ENCODE measurements at regions not wholly inside any gene's neighbourhood (a gene's known extent, or its start where the extent isn't known, plus 50 kb on each side); places are given as distances from the start of the nearest gene placed in this dataset.

DNA sequence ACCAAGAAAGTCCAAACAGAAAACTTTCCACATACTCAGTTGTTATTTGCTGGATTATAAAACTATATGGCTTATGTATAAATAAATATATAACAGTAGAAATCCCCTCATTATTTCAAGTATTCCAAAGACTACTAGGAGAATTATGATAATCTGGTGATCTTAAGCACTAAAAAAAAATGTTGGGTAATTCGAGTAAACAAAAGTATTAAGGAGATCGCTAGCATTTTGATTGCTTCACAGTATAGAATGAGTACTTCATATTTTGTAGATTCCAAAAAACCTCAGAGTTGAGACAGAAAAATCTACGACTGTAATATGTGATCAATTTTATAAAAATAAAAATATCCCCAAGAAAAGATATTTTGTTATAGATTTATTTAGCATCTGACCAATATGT lies 236.4 kb upstream of the TENT5A start:
- TF ChIP-seq, protein P1, sequence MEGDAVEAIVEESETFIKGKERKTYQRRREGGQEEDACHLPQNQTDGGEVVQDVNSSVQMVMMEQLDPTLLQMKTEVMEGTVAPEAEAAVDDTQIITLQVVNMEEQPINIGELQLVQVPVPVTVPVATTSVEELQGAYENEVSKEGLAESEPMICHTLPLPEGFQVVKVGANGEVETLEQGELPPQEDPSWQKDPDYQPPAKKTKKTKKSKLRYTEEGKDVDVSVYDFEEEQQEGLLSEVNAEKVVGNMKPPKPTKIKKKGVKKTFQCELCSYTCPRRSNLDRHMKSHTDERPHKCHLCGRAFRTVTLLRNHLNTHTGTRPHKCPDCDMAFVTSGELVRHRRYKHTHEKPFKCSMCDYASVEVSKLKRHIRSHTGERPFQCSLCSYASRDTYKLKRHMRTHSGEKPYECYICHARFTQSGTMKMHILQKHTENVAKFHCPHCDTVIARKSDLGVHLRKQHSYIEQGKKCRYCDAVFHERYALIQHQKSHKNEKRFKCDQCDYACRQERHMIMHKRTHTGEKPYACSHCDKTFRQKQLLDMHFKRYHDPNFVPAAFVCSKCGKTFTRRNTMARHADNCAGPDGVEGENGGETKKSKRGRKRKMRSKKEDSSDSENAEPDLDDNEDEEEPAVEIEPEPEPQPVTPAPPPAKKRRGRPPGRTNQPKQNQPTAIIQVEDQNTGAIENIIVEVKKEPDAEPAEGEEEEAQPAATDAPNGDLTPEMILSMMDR (IDR thresholded peaks at IDR 0.05): no peak
- TF ChIP-seq POLR2AphosphoS5 (IDR thresholded peaks at IDR 0.05) (no peak), POLR2A (IDR thresholded peaks at IDR 0.05) (no peak), EP300 (IDR thresholded peaks at IDR 0.05) (no peak)

Measured in gastroesophageal sphincter (tissue), 3 donors.